HCT116 (cell line): ENCODE measurements at regions not wholly inside any gene's neighbourhood (a gene's known extent, or its start where the extent isn't known, plus 50 kb on each side); places are given as distances from the start of the nearest gene placed in this dataset.

ENCODE experiments used
- ATAC-seq: fragments of 200-7000 bp; cut with Tn5 transposase; 2 replicates; pipeline ENCODE4 v1.9.1; 2020; ENCODE audit warnings: mild to moderate bottlenecking, moderate library complexity
- BruUV-seq: library from RNA; stranded (reverse); fragments of 400-500 nt; replicated peaks from 2 replicates; lab custom pipeline; 2021; lab: Mats Ljungman, UMichigan
- CTCF ChIA-PET: fragments of 300-600 bp; sonication (Branson Sonifier 250); formaldehyde crosslinking; loops from one replicate; lab custom pipeline; 2021; ENCODE audit warnings: antibody characterized with exemption; lab: Charles Lee
- POLR2A ChIA-PET: fragments of 300-600, 350-600 bp; sonication (Branson Sonifier 250); formaldehyde crosslinking; loops from one replicate; lab custom pipeline; 2021; ENCODE audit warnings: antibody characterized with exemption; lab: Charles Lee
- RAD21 ChIA-PET, 2 experiments: fragments of 300-600 bp; sonication (Branson Sonifier 250); formaldehyde crosslinking; loops; one replicate each; lab custom pipeline; 2023; ENCODE audit warnings: low total read pairs in 2 of 2; ENCODE audit not compliant: uncharacterized antibody in 2 of 2, unreplicated experiment in 2 of 2, low non-redundant PET in 1 of 2; lab: Charles Lee
- DNase-seq: peaks from one replicate; pipeline ENCODE4 v3.0.0-alpha.2; 2010; ENCODE audit warnings: low read depth, low spot score
- H2AFZ ChIP-seq: fragments of 200-600 bp; shearing (Covaris generic), sonication (generic); 2 replicates; pipeline ENCODE4 v1.6.1; 2017; ENCODE audit warnings: low read depth, mixed run types, mixed read lengths, antibody characterized with exemption, low read length; ENCODE audit not compliant: poor library complexity, severe bottlenecking
- H3K27ac ChIP-seq: 2 replicates; pipeline ENCODE4 v1.5.1; 2012; ENCODE audit warnings: low read depth, low read length
- H3K27me3 ChIP-seq: fragments of 200-600 bp; sonication (generic); 2 replicates; pipeline ENCODE4 v1.6.1; 2016; ENCODE audit warnings: mixed run types, low read length, mixed read lengths; ENCODE audit not compliant: insufficient read depth
- H3K36me3 ChIP-seq, 2 experiments: fragments of 200-500 bp in 1 of 2; fragments of 200-600 bp in 1 of 2; sonication (Bioruptor generic) in 1 of 2; sonication (generic) in 1 of 2; 2 replicates each; pipeline versions ENCODE4 v1.5.1 to v1.6.1; 2014 to 2016; ENCODE audit warnings: low read length in 2 of 2, inconsistent platforms in 1 of 2, mixed read lengths in 1 of 2, mixed run types in 1 of 2; ENCODE audit not compliant: insufficient read depth in 2 of 2, control insufficient read depth in 1 of 2
- H3K4me1 ChIP-seq, 2 experiments: fragments of 200-600 bp in 1 of 2; sonication (generic) in 1 of 2; 2 replicates each; pipeline versions ENCODE4 v1.5.1 to v1.6.1; 2012 to 2017; ENCODE audit warnings: low read length in 2 of 2, inconsistent platforms in 1 of 2, mild to moderate bottlenecking in 1 of 2, mixed read lengths in 1 of 2, mixed run types in 1 of 2, moderate library complexity in 1 of 2; ENCODE audit not compliant: insufficient read depth in 2 of 2, control insufficient read depth in 1 of 2
- H3K4me2 ChIP-seq: fragments of 200-600 bp; sonication (generic); 2 replicates; pipeline ENCODE4 v1.6.1; 2017; ENCODE audit warnings: mixed run types, low read length, mixed read lengths
- H3K4me3 ChIP-seq, 2 experiments: fragments of 200-600 bp in 1 of 2; sonication (generic) in 1 of 2; replicated peaks in 1 of 2; 2 replicates each; pipeline ENCODE4 v1.5.1; 2011 to 2016; ENCODE audit warnings: low read length in 2 of 2, control low read depth in 1 of 2, low read depth in 1 of 2, mild to moderate bottlenecking in 1 of 2, mixed read lengths in 1 of 2, mixed run types in 1 of 2
- H3K79me2 ChIP-seq: fragments of 200-600 bp; sonication (generic); 2 replicates; pipeline ENCODE4 v1.6.1; 2017; ENCODE audit warnings: mild to moderate bottlenecking, mixed run types, low read length, moderate library complexity, mixed read lengths; ENCODE audit not compliant: insufficient read depth
- H3K9ac ChIP-seq: fragments of 200-600 bp; sonication (generic); 2 replicates; pipeline ENCODE4 v1.6.1; 2016; ENCODE audit warnings: low read length, mixed read lengths
- H3K9me2 ChIP-seq: fragments of 200-600 bp; sonication (generic), shearing (Covaris generic); 2 replicates; pipeline ENCODE4 v1.6.1; 2017; ENCODE audit warnings: mixed run types, mild to moderate bottlenecking, moderate library complexity; ENCODE audit not compliant: insufficient read depth
- H3K9me3 ChIP-seq, 2 experiments: fragments of 200-500 bp in 1 of 2; fragments of 200-600 bp in 1 of 2; sonication (Bioruptor generic) in 1 of 2; sonication (generic) in 1 of 2; 2 replicates each; pipeline ENCODE4 v1.6.1; 2014 to 2017; ENCODE audit warnings: low read length in 2 of 2, mixed read lengths in 2 of 2, inconsistent platforms in 1 of 2, low read depth in 1 of 2, mild to moderate bottlenecking in 1 of 2, mixed run types in 1 of 2, moderate library complexity in 1 of 2; ENCODE audit not compliant: control insufficient read depth in 1 of 2, insufficient read depth in 1 of 2
- H4K20me1 ChIP-seq: fragments of 200-600 bp; sonication (generic), shearing (Covaris generic); 2 replicates; pipeline ENCODE4 v1.6.1; 2017; ENCODE audit warnings: mixed run types, mild to moderate bottlenecking, moderate library complexity; ENCODE audit not compliant: insufficient read depth
- CBX3 ChIP-seq: IDR thresholded peaks from 2 replicates; pipeline ENCODE4 v1.6.1; 2012; ENCODE audit warnings: low read depth
- CEBPB ChIP-seq: IDR thresholded peaks from 2 replicates; pipeline ENCODE4 v1.6.1; 2012; ENCODE audit warnings: low read depth
- EZH2 ChIP-seq: fragments of 200-600 bp; sonication (generic); IDR thresholded peaks from 2 replicates; pipeline ENCODE4 v1.6.1; 2017; ENCODE audit warnings: antibody characterized with exemption, mixed run types
- FOSL1 ChIP-seq: IDR thresholded peaks from 2 replicates; pipeline ENCODE4 v1.6.1; 2012; ENCODE audit warnings: low read depth
- JUND ChIP-seq: IDR thresholded peaks from 2 replicates; pipeline ENCODE4 v1.6.1; 2012
- SRF ChIP-seq: IDR thresholded peaks from 2 replicates; pipeline ENCODE4 v1.6.1; 2012; ENCODE audit warnings: low read depth
- ZFX ChIP-seq: fragments of 450-650 bp; IDR thresholded peaks from 2 replicates; pipeline ENCODE4 v1.6.1; 2017
- ZNF274 ChIP-seq: fragments of 200-500 bp; sonication (Bioruptor generic); IDR thresholded peaks from 2 replicates; pipeline ENCODE4 v1.6.1; 2014; ENCODE audit warnings: mild to moderate bottlenecking, low read depth, low read length, inconsistent platforms
- intact Hi-C: fragments of 100-400 bp; cut with micrococcal nuclease; formaldehyde crosslinking; loops from 2 replicates; pipeline ENCODE4 v1.10.0; 2022
- TF ChIP-seq, protein P1 (sequence below): IDR thresholded peaks from 2 replicates; pipeline ENCODE4 v1.6.1; 2012
- TF ChIP-seq, protein P2 (sequence below), 3 experiments: fragments of 200-600 bp in 1 of 3; sonication (generic) in 1 of 3; IDR thresholded peaks in 2 of 3; conservative IDR thresholded peaks in 1 of 3; 2 replicates each; pipeline ENCODE4 v1.5.1; 2012 to 2017; ENCODE audit warnings: low read depth in 2 of 3, low read length in 2 of 3, antibody characterized with exemption in 1 of 3, borderline replicate concordance in 1 of 3, control low read depth in 1 of 3, mild to moderate bottlenecking in 1 of 3, mixed read lengths in 1 of 3, mixed run types in 1 of 3, moderate library complexity in 1 of 3; ENCODE audit not compliant: insufficient read depth in 1 of 3
- TF ChIP-seq, protein P3 (sequence below): IDR thresholded peaks from 2 replicates; pipeline ENCODE4 v1.6.1; 2012; ENCODE audit warnings: low read depth

DNA sequence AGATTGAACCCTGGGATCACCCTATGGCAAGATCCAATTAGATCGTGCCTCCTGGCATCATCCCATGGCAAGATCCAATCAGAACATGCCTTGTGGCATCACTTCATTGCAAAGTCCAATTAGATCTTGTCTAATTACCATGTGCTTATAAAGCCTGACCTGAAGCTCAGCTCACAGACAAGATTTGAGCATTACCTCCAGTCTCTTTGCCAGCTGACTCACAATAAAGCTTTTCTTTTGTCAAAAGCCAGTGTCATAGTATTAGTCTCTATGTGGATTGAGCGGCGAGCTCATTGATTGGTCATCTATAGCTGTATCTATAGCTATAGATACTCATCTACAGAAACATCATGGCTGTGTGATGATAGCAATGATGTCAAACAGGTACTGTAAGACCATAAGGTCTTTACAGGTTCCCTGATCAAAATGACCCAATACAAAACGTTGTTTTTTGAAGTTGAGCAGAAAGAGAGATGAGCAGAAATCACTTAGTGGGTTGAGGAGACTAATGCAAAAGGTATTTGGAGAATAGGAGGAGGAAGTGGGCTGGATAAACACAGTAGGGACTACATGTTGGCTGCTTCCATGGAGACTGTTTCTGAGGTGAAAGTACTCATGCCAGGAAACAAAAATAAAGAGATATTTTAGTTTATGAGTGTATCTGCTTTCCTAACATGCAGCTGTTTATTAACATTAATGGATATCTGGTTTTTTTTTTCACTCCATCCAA lies 545.9 kb upstream of the AMELY start:
- Histone ChIP-seq H3K36me3 (no peaks in the 10 kb centered on the region), H3K27ac (no peak overlapping the region)
- intact Hi-C loops, result no loop called here

More for the DNA sequence above, 545.9 kb upstream of the AMELY start:
- Histone ChIP-seq H3K9me2 (no peaks in the 10 kb centered on the region), H2AFZ (no peak overlapping the region), H3K4me3 (no peak overlapping the region), H3K27me3 (no peaks in the 10 kb centered on the region), H3K4me2 (no peak overlapping the region), H3K4me1 (no peaks in the 10 kb centered on the region), H4K20me1 (no peaks in the 10 kb centered on the region), H3K9ac (no peak overlapping the region), H3K79me2 (no peaks in the 10 kb centered on the region), H3K9me3 (no peaks in the 10 kb centered on the region)
- POLR2A ChIA-PET, result no interaction called here
- no peak for TF ChIP-seq CEBPB
- TF ChIP-seq, protein P1, sequence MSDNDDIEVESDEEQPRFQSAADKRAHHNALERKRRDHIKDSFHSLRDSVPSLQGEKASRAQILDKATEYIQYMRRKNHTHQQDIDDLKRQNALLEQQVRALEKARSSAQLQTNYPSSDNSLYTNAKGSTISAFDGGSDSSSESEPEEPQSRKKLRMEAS, result no peak
- TF ChIP-seq ZFX, result no peak
- TF ChIP-seq, protein P2, sequence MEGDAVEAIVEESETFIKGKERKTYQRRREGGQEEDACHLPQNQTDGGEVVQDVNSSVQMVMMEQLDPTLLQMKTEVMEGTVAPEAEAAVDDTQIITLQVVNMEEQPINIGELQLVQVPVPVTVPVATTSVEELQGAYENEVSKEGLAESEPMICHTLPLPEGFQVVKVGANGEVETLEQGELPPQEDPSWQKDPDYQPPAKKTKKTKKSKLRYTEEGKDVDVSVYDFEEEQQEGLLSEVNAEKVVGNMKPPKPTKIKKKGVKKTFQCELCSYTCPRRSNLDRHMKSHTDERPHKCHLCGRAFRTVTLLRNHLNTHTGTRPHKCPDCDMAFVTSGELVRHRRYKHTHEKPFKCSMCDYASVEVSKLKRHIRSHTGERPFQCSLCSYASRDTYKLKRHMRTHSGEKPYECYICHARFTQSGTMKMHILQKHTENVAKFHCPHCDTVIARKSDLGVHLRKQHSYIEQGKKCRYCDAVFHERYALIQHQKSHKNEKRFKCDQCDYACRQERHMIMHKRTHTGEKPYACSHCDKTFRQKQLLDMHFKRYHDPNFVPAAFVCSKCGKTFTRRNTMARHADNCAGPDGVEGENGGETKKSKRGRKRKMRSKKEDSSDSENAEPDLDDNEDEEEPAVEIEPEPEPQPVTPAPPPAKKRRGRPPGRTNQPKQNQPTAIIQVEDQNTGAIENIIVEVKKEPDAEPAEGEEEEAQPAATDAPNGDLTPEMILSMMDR (IDR thresholded peaks at IDR 0.05 in 2 of 3, conservative IDR thresholded peaks at IDR 0.05 in 1 of 3; ENCODE audit: borderline replicate concordance in 1 of 3, insufficient read depth in 1 of 3, low read depth in 2 of 3, low read length in 2 of 3), result no peak
- TF ChIP-seq CBX3, result no peak
- TF ChIP-seq ZNF274, result no peak
- no peak for TF ChIP-seq FOSL1
- TF ChIP-seq, protein P3, sequence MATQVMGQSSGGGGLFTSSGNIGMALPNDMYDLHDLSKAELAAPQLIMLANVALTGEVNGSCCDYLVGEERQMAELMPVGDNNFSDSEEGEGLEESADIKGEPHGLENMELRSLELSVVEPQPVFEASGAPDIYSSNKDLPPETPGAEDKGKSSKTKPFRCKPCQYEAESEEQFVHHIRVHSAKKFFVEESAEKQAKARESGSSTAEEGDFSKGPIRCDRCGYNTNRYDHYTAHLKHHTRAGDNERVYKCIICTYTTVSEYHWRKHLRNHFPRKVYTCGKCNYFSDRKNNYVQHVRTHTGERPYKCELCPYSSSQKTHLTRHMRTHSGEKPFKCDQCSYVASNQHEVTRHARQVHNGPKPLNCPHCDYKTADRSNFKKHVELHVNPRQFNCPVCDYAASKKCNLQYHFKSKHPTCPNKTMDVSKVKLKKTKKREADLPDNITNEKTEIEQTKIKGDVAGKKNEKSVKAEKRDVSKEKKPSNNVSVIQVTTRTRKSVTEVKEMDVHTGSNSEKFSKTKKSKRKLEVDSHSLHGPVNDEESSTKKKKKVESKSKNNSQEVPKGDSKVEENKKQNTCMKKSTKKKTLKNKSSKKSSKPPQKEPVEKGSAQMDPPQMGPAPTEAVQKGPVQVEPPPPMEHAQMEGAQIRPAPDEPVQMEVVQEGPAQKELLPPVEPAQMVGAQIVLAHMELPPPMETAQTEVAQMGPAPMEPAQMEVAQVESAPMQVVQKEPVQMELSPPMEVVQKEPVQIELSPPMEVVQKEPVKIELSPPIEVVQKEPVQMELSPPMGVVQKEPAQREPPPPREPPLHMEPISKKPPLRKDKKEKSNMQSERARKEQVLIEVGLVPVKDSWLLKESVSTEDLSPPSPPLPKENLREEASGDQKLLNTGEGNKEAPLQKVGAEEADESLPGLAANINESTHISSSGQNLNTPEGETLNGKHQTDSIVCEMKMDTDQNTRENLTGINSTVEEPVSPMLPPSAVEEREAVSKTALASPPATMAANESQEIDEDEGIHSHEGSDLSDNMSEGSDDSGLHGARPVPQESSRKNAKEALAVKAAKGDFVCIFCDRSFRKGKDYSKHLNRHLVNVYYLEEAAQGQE, result no peak
- no peak for TF ChIP-seq EZH2
- TF ChIP-seq SRF, result no peak
- no peak for TF ChIP-seq JUND
- CTCF ChIA-PET, result no interaction called here
- RAD21 ChIA-PET, result no interaction called here
- no peak for DNase-seq
- ATAC-seq, result no peak
- BruUV-seq, result no TSS peak
